Fibroblast of villous mesenchyme (primary cell): ENCODE measurements at regions not wholly inside any gene's neighbourhood (a gene's known extent, or its start where the extent isn't known, plus 50 kb on each side); places are given as distances from the start of the nearest gene placed in this dataset.

Source experiments
- DNase-seq: peaks from one replicate; pipeline ENCODE4 v3.0.0-alpha.2; 2010; ENCODE audit warnings: low read depth
- H3K4me3 ChIP-seq: 2 replicates; pipeline ENCODE4 v1.5.1; 2011; ENCODE audit warnings: low read depth, mild to moderate bottlenecking, low read length
- CTCF ChIP-seq: IDR thresholded peaks from 2 replicates; pipeline ENCODE4 v1.5.1; 2012; ENCODE audit warnings: low read depth, mild to moderate bottlenecking, low read length; ENCODE audit not compliant: insufficient read depth

DNA sequence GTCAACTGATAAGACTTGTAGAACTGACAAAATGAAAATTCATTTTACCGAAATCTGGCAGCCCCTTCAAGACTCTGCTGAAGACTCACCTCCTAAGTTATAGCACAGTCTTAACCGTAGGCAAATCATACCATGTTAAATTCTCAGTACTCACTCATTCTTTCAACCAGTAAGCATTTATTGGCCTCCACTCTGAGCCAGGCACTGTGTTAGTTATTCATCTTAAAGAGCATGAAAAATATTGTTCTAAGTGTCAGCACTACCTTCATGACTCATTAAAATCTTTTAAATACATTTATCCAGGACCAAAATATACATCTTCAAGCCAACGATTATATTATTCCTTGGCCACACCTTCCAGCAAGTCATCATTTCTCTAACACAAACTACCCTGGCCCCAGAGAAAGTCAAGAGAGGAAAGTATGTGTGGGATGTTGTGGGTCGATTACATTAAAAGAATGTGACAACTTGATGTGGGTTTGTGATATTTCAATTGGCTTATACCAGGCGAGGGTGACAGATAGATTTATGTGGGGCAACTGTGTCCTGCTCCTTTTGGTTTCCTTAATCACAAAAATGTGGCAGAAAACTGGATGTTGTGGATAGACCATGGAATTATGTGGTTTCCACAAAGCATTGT is 55.0 kb downstream of the TMEM30B start:
- no peak for DNase-seq
- H3K4me3 ChIP-seq: no peak overlapping the region
- no peak for TF ChIP-seq CTCF

DNA sequence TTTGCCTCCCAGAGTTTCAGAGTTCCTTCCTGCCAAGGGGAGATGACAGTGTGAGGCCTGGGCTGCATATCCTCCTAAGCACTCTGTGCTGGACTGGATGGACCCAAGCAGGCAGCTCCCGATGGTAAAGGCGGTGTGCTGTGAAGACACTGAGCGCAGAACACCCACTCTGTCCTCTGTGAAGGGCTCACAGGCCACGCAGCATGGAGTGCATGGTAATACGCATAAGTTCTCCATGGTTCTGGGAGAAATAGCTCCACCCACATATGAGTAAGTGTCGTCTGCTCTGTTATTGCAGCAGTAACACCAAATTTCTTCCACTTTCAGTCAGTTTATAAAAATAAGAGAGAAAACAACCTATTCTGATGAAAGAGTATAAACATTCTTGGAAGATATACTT is 55.8 kb downstream of the TMEM30B start:
- H3K4me3 ChIP-seq: no peak overlapping the region
- no peak for TF ChIP-seq CTCF
- no peak for DNase-seq

GRCh38 chr14:61223552-61223951 is 57.6 kb downstream of the TMEM30B start:
- TF ChIP-seq CTCF: no peak
- no peak for DNase-seq
- H3K4me3 ChIP-seq: no peak overlapping the region

GRCh38 chr14:61222388-61222787 is 58.8 kb downstream of the TMEM30B start:
- no peak for TF ChIP-seq CTCF
- no peak for DNase-seq
- H3K4me3 ChIP-seq: no peak overlapping the region

- no peak overlapping the region for H3K4me3 ChIP-seq
- no peak for DNase-seq
- TF ChIP-seq CTCF: no peak
Measured at GRCh38 chr14:61221906-61222305, 59.2 kb downstream of the TMEM30B start.

GRCh38 chr14:61219673-61220072 is 61.5 kb downstream of the TMEM30B start:
- no peak for DNase-seq
- TF ChIP-seq CTCF: no peak
- no peak overlapping the region for H3K4me3 ChIP-seq

DNA sequence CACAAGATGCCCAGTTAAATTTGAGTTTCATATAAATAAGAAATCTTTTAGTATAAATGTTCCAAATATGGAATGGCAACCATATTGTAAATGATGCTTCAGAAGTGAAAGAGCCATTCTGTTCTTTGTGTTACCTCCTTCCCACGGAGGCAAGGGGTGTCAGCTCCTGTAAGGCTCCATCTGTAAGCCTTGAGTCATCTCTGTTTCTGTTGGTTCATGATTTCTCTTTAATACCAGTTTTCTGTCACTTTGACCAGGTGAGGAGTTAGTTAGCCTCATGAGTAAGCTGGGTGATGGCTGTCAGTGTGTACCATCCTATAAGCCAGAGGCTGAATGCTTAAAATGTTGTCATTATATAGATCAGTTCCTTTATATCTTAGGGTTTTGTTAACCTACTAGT is 61.9 kb downstream of the TMEM30B start:
- TF ChIP-seq CTCF: no peak
- no peak for DNase-seq
- no peak overlapping the region for H3K4me3 ChIP-seq
